ENCODE measurements at regions not wholly inside any gene's neighbourhood (a gene's known extent, or its start where the extent isn't known, plus 50 kb on each side); places are given as distances from the start of the nearest gene placed in this dataset.

DNA sequence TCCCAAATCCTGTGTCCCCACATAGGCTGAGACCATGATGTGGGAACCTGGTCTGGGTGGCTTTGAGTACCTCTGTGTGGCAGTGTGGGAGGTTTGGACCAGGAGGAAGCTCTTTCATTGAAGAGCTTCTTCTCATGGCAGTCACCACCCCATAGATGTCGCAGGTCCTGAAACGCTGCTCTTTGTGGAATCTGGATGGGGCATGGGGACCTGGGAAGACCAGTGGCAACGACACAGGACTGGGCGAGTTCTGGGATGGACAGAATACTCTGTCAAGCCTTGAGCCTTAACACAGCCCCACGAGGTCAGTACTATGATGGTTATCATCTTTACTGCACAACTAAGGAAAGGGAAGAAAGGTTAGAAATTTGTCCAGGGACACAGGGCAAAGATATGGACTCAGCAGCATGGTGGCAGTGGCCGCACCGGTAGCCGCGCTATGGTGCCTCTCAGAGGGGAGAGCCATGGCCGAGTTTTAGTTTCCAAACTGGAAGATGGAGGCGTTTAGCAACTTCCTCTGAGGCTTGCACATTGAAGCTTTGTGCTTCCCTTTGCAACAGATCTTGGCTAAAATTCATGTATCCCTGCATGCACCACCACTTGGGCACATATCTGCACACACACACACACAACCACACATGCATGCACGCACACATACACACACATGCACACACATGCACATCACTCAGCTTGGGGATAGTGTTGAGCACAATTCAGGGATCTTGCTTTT lies 117.7 kb upstream of the C1orf174 start:
- no peak for DNase-seq

DNA sequence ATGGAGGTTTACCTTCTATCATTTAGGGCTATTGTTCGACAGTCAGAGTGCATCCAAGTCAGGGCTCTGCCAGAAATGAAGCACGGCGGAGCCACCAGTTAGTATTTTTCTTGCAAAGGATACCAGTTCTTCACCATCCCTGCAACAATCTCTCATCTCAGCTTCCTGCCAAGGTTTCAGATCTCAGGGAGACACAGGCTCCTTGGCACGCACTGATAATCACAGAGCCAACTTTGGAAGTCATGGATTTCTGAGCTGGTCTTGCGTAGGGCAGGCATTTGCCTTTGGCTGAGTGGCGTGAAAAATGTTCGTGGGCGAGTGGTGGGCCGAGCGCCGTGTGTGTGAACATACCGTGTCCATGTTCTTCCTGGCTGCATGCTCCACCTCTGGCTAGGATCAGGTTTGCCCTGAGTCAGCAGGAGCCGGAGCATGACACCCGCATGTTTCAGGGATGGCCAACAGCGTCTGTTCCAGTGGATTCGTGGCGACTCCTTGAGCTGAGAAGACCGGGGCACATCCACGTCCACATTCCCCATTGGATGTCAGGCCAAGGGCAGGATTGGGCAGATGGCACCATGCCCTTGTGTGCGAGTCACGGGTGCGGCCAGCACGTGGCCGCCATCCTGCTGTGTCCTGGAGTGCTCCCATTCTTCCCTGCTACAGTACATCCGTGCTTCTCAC lies 118.5 kb upstream of the C1orf174 start:
- DNase-seq = no peak

DNA sequence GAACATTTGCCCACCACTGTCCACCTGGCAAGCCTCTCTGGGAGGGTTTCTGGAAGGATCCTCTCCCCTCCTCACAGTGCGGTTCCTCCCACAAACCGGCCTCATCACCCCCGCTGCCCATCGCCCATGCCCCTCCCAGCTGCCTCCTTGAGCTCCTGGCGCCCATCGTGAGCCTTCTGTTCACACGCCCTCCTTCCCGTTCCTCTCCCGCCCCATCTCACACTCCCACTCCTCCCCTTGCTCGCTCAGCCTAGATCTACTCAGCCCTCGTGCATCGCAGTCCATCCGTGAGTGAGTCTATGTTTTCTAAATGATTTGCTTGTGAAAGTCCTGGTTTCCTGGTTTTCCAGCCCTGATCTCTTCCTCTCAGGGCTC lies 119.1 kb upstream of the C1orf174 start:
- DNase-seq = no peak

DNA sequence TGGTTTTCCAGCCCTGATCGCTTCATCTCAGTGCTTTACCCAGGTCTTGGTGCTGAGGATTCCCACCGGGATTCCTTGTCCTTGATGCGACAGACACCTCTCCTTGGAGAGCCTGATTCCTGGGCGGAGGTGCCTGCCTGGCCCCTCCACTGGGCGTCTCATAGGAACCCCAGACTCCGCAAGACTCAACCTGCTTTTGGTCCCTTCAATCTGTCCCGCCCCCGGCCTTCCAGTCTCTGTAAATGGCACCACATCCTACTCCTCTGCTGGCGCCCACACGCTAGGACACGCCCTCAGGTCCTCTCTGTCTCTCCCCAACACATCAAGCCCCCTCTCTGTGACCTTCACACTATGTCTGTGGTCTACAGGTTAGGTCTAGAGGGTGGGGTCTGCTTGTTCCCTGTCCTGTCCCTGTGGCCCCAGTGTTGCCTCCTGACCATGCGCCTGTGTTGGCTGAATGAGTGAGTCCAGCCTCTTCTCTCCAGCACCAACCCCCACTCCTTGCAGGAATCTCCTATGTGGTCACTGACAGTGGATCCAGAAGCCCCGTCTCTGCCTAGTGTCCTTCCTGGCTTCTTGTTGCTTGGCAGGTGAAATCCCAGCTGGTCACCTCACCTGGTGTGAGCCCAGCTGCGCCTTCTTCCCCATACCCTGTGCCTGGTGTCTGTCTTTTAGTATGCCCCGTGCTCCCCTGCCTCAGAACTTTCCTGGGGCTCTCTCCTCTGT lies 119.7 kb upstream of the C1orf174 start:
- no peak for DNase-seq

DNA sequence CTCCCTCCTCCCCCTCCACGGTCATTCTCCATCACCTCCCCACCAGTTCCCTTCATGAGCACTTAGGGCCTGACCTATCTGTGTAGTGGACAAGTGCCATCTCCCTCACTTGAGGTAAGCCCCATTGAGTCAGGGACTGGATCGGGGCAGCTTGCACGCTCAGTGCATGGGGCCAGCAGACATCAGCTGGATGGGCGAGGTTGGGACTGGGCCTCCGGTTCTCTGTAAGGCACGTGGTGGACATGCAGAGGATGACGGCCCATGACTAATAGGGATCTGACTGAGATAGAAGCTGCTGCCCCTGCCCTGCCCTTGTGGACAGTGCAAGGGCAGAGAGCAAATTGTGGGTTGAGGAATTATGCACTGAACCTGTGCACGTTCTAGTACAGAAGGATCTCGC lies 120.4 kb upstream of the C1orf174 start:
- no peak for DNase-seq

GRCh38 chr1:4021136-4021973 lies 121.3 kb upstream of the C1orf174 start:
- DNase-seq = no peak

- DNase-seq = no peak
Observed at GRCh38 chr1:4021974-4022268, 121.8 kb upstream of the C1orf174 start.

- DNase-seq = no peak
Observed at GRCh38 chr1:4022715-4023114, 122.6 kb upstream of the C1orf174 start.

- no peak for DNase-seq
Observed at GRCh38 chr1:4023678-4024077, 123.6 kb upstream of the C1orf174 start.

DNA sequence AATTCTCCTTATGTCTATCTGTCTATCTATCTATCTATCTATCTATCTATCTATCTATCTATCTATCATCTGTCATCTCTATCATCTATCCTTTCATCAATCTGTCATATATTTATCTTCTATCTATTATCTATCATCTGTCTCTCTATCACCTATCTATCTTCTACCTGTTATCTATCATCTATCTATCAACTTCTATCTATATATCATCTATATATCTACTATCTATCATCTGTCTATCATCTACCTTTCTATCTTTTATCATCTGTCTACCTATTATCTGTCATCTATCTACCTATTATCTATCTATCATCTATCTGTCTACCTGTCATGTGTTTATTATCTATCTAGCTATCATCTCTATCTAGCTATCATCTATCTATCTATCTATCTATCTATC lies 124.7 kb upstream of the C1orf174 start:
- DNase-seq = no peak

- no peak for DNase-seq
Observed at GRCh38 chr1:4025752-4026151, 125.7 kb upstream of the C1orf174 start.

GRCh38 chr1:4027008-4027407 lies 126.9 kb upstream of the C1orf174 start:
- no peak for DNase-seq

DNA sequence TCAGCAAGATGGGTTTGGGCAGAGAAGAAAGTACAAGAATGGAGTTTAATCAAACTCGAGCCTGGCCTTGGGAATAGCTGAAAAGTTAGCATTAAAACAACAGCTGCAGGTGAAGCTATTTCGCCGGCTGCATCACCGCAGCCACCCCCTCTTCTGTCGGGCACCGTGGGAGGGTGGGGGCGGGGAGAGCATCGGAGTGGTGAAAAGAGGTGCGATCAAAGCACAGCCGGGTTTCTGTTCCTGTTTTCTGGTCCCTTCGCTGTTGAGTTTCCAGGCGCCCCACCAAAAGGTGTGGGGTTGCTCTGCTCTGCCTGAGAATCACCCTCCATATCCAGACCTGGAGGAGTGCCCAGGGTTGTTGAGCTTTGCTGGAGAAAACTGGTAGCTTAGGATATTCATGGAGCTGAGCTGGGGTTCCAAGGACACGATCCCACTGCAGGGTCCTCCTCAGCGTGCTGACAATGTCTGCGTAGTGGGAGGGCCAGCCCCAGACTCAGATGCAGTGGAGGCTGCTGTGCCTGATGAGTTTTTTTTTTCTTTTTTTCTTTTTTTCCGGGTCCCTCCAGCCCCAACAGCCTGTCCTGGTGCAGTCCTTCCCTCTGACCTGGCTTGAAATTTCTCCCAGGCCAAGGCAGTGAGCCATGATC lies 127.5 kb upstream of the C1orf174 start:
- no peak for DNase-seq

GRCh38 chr1:4028139-4028501 lies 128.0 kb upstream of the C1orf174 start:
- no peak for DNase-seq

DNA sequence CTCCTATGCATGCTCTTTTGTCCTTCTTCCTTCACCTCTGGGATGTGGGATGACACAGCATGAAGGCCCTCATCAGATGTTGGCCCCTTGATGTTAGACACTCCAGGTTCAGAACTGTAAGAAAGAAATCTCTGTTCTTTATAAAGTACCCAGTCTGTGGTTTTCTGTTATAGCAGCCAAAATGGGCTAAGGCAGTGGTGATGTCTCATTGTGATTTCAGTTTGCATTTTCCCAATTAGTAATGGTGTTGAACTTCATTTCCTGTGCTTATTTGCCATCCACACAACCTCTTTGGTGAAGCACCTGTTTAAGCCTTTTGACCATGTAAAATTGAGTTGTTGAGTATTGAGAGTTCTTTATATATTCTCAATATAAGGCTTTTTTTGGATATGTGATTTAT lies 129.3 kb upstream of the C1orf174 start:
- no peak for DNase-seq

DNA sequence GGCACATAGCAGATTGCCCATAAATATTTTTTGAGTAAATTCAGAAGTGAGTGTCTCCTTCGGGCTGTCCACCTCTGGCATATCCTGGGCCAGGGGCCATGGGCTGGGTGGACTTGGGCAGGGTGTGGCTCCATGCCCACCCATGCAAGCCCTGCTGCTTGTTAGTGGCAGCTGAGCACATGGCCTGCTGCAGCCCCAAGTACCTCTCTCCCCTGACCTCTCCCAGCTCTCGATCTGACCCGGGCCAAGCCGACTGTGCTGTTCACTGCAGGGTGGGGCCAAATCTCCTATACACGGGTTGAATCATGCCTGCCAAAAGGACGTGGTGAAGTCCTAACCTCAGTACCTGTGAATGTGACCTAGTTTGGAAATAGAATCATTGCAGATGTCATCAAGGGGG lies 132.5 kb upstream of the C1orf174 start:
- DNase-seq = no peak

GRCh38 chr1:4033129-4033676 lies 133.1 kb upstream of the C1orf174 start:
- DNase-seq = no peak

DNA sequence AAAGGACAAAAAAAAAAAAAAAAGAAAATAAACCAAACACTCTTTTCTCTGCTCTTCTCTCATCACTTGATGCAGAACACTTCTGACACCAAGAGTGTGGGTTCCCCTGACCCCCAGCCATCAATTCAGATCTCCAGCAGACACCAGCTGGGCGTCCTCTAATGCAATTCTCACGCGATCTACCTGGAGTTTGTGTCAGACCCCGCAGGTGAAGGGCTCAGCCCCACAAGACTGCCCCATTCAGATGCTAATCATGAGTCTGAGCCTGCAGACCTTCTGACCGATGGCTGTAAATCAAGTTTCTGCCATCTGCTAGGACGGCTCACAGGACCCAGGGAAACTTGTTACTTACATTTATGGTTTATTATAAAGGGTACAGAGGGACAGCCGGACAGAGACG lies 133.6 kb upstream of the C1orf174 start:
- DNase-seq = no peak

- no peak for DNase-seq
Observed at GRCh38 chr1:4034318-4034887, 134.3 kb upstream of the C1orf174 start.

DNA sequence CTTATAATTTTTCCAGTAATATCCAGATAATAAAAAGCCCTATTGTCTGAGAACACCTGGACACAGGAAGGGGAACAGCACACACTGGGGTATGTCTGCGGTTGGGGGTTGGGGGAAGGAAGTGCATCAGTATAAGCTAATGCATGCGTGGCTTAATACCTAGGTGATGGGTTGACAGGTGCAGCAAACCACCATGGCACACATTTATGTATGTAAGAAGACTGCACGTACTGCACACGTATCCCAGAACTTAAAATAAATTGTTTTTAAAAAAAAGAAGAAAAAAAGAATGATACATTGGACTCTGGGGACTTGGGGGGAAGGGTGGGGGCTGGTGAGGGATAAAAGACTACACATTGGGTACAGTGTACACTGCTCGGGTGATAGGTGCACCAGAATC lies 144.9 kb upstream of the C1orf174 start:
- DNase-seq = no peak

GRCh38 chr1:4045397-4046010 lies 145.4 kb upstream of the C1orf174 start:
- no peak for DNase-seq

Measured in SW 1271 (cell line).